Neural cell (in vitro differentiated cells): ENCODE measurements at regions not wholly inside any gene's neighbourhood (a gene's known extent, or its start where the extent isn't known, plus 50 kb on each side); places are given as distances from the start of the nearest gene placed in this dataset.

Experiments
- H2AFZ ChIP-seq: fragments of 200-600, 300-800 bp; sonication (generic), shearing (Covaris generic); 2 replicates; pipeline ENCODE4 v1.6.0; 2014; ENCODE audit warnings: low read depth, mild to moderate bottlenecking, antibody characterized with exemption, low read length, moderate library complexity
- H3F3A ChIP-seq: fragments of 200-600 bp; shearing (Covaris generic); 2 replicates; pipeline ENCODE4 v1.6.1; 2016; ENCODE audit warnings: mild to moderate bottlenecking, moderate library complexity, mixed read lengths, antibody characterized with exemption, low read length; ENCODE audit not compliant: insufficient read depth, poor library complexity, severe bottlenecking
- H3K27ac ChIP-seq: fragments of 200-600, 300-800 bp; sonication (generic), shearing (Covaris generic); 2 replicates; pipeline ENCODE4 v1.5.1; 2014; ENCODE audit warnings: mild to moderate bottlenecking, low read length, moderate library complexity
- H3K27me3 ChIP-seq: fragments of 300-800, 200-600 bp; sonication (generic), shearing (Covaris generic); 2 replicates; pipeline ENCODE4 v1.6.0; 2014; ENCODE audit warnings: mild to moderate bottlenecking, low read depth, low read length, moderate library complexity; ENCODE audit not compliant: insufficient read depth
- H3K36me3 ChIP-seq: fragments of 300-800, 200-600 bp; sonication (generic), shearing (Covaris generic); 2 replicates; pipeline ENCODE4 v1.5.1; 2014; ENCODE audit warnings: mild to moderate bottlenecking, antibody characterized with exemption, low read length, moderate library complexity; ENCODE audit not compliant: insufficient read depth
- H3K4me2 ChIP-seq: fragments of 300-800, 200-600 bp; sonication (generic), shearing (Covaris generic); 2 replicates; pipeline ENCODE4 v1.6.0; 2014; ENCODE audit warnings: mild to moderate bottlenecking, low read length
- H3K4me3 ChIP-seq: fragments of 300-800, 200-600 bp; sonication (generic), shearing (Covaris generic); 2 replicates; pipeline ENCODE4 v1.5.1; 2014; ENCODE audit warnings: mild to moderate bottlenecking, low read length, moderate library complexity
- H3K79me2 ChIP-seq: fragments of 200-600 bp; shearing (Covaris generic); replicated peaks from 2 replicates; pipeline ENCODE4 v1.6.0; 2014; ENCODE audit warnings: mild to moderate bottlenecking, low read length, moderate library complexity; ENCODE audit not compliant: insufficient read depth
- H3K9ac ChIP-seq: fragments of 300-800, 200-600 bp; sonication (generic), shearing (Covaris generic); 2 replicates; pipeline ENCODE4 v1.6.1; 2016; ENCODE audit warnings: mild to moderate bottlenecking, low read length, mixed read lengths
- H3K9me2 ChIP-seq: fragments of 200-600 bp; shearing (Covaris generic); 2 replicates; pipeline ENCODE4 v1.6.1; 2016; ENCODE audit warnings: mild to moderate bottlenecking, low read length, mixed read lengths; ENCODE audit not compliant: insufficient read depth
- H3K9me3 ChIP-seq: fragments of 200-600, 300-800 bp; sonication (generic), shearing (Covaris generic); 2 replicates; pipeline ENCODE4 v1.6.1; 2016; ENCODE audit warnings: mild to moderate bottlenecking, mixed run types, low read length, moderate library complexity, mixed read lengths
- H4K20me1 ChIP-seq: fragments of 200-600 bp; shearing (Covaris generic); 2 replicates; pipeline ENCODE4 v1.6.1; 2016; ENCODE audit warnings: mild to moderate bottlenecking, mixed run types; ENCODE audit not compliant: insufficient read depth
- CTCF ChIP-seq: fragments of 450-650 bp; IDR thresholded peaks from 2 replicates; pipeline ENCODE4 v1.5.1; 2014; ENCODE audit warnings: antibody characterized with exemption, mild to moderate bottlenecking, moderate library complexity; ENCODE audit not compliant: poor library complexity, severe bottlenecking
- EP300 ChIP-seq: fragments of 450-650 bp; conservative IDR thresholded peaks from 2 replicates; pipeline ENCODE4 v1.6.1; 2014; ENCODE audit warnings: antibody characterized with exemption, mild to moderate bottlenecking, moderate library complexity; ENCODE audit not compliant: poor library complexity, severe bottlenecking
- EZH2 ChIP-seq: fragments of 200-600, 300-800 bp; shearing (Covaris generic), sonication (generic); IDR thresholded peaks from 2 replicates; pipeline ENCODE4 v1.6.1; 2014; ENCODE audit warnings: antibody characterized with exemption, low read length, borderline replicate concordance, mild to moderate bottlenecking; ENCODE audit not compliant: insufficient read depth, poor library complexity, severe bottlenecking
- MXI1 ChIP-seq: fragments of 450-650 bp; conservative IDR thresholded peaks from 2 replicates; pipeline ENCODE4 v1.6.1; 2014; ENCODE audit warnings: antibody characterized with exemption, mild to moderate bottlenecking; ENCODE audit not compliant: poor library complexity, severe bottlenecking
- POLR2AphosphoS5 ChIP-seq: IDR thresholded peaks from 2 replicates; pipeline ENCODE4 v1.6.1; 2012
- RAD21 ChIP-seq: fragments of 450-650 bp; conservative IDR thresholded peaks from 2 replicates; pipeline ENCODE4 v1.6.1; 2014; ENCODE audit warnings: antibody characterized with exemption, mild to moderate bottlenecking, moderate library complexity
- REST ChIP-seq: IDR thresholded peaks from 2 replicates; pipeline ENCODE4 v1.6.1; 2012; ENCODE audit warnings: borderline replicate concordance
- SMC3 ChIP-seq: fragments of 450-650 bp; conservative IDR thresholded peaks from 2 replicates; pipeline ENCODE4 v1.6.1; 2014; ENCODE audit warnings: antibody characterized with exemption, mild to moderate bottlenecking, moderate library complexity; ENCODE audit not compliant: poor library complexity
- TAF1 ChIP-seq: IDR thresholded peaks from 2 replicates; pipeline ENCODE4 v1.6.1; 2012; ENCODE audit warnings: low read depth

- H3K9ac ChIP-seq = no peak overlapping the region
- H3K27me3 ChIP-seq = no peaks in the 10 kb centered on the region
- H2AFZ ChIP-seq = no peak overlapping the region
- H3K4me2 ChIP-seq = no peak overlapping the region
- no peaks in the 10 kb centered on the region for H3K9me2 ChIP-seq
- no peaks in the 10 kb centered on the region for H3K79me2 ChIP-seq
- no peak overlapping the region for H3K27ac ChIP-seq
- H3K36me3 ChIP-seq = no peaks in the 10 kb centered on the region
- no peaks in the 10 kb centered on the region for H3K9me3 ChIP-seq
- H3F3A ChIP-seq = no peaks in the 10 kb centered on the region
- H3K4me3 ChIP-seq = no peak overlapping the region
- no peak for TF ChIP-seq SMC3
- TF ChIP-seq CTCF = no peak
- TF ChIP-seq RAD21 = no peak
- no peaks in the 10 kb centered on the region for H4K20me1 ChIP-seq
These were observed 482.1 kb downstream of the IPMK start for GRCh38 chr10:57785546-57785945.

DNA sequence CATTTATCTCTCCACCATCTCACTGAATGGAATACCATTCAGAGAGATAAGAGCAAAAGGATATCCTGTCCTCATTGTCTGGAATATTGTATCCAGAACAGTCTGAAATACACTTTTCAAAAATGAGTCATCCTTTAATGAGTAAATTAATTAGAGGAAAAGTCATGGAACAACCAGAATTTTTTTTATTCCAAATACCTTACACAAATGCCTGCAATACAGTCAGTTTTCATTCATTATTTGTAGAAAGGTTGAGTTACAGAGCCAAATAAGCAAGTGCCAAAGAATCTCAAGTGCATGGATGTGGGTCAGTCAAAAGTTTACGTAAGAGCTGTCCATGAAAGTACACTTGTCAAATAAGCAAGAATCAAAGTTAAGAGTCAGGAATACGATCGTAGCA is 482.6 kb downstream of the IPMK start:
- no peak for TF ChIP-seq MXI1
- no peak for TF ChIP-seq SMC3
- no peak for TF ChIP-seq TAF1
- no peak for TF ChIP-seq REST
- no peak for TF ChIP-seq POLR2AphosphoS5
- TF ChIP-seq EP300 = no peak
- TF ChIP-seq RAD21 = no peak
- no peak for TF ChIP-seq EZH2
- H3K36me3 ChIP-seq = no peaks in the 10 kb centered on the region
- no peak overlapping the region for H3K4me3 ChIP-seq
- H3K27me3 ChIP-seq = no peaks in the 10 kb centered on the region
- H3K9ac ChIP-seq = no peak overlapping the region
- H3K27ac ChIP-seq = no peak overlapping the region
- H3K4me2 ChIP-seq = no peak overlapping the region
- H3K9me2 ChIP-seq = no peaks in the 10 kb centered on the region
- H3F3A ChIP-seq = no peaks in the 10 kb centered on the region
- no peaks in the 10 kb centered on the region for H4K20me1 ChIP-seq
- H3K79me2 ChIP-seq = no peaks in the 10 kb centered on the region
- H3K9me3 ChIP-seq = no peaks in the 10 kb centered on the region
- no peak overlapping the region for H2AFZ ChIP-seq
